22Rv1 (cell line): ENCODE measurements at regions not wholly inside any gene's neighbourhood (a gene's known extent, or its start where the extent isn't known, plus 50 kb on each side); places are given as distances from the start of the nearest gene placed in this dataset.

Experiments
- H3K27ac ChIP-seq: fragments of 450-650 bp; 2 replicates; pipeline ENCODE4 v1.5.1; 2017
- ZFX ChIP-seq: fragments of 450-650 bp; IDR thresholded peaks from 2 replicates; pipeline ENCODE4 v1.6.1; 2017; ENCODE audit warnings: antibody characterized with exemption, borderline replicate concordance
- TF ChIP-seq, protein P1 (sequence below): fragments of 450-650 bp; IDR thresholded peaks from 2 replicates; pipeline ENCODE4 v1.5.1; 2017; ENCODE audit warnings: mild to moderate bottlenecking

DNA sequence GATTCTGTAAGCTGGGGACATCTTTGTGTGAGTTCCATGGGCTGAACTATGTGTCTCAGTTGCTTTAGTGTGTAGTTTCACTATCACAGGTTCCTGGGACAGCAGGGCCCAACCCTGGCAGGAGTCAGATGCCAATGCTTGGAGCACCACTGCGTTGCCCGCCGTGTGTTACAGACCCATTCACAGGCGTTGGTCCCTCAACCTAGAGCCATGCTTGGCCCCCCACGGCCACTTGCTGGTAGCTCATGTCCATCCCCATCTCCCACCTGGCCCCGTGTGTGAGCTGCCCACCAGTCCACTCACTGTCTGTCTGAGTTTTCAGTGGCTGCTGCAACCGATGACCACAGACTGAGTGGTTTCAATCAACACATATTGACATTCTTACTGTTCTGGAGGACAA, 546.9 kb downstream of the TCERG1L start:
- TF ChIP-seq, protein P1, sequence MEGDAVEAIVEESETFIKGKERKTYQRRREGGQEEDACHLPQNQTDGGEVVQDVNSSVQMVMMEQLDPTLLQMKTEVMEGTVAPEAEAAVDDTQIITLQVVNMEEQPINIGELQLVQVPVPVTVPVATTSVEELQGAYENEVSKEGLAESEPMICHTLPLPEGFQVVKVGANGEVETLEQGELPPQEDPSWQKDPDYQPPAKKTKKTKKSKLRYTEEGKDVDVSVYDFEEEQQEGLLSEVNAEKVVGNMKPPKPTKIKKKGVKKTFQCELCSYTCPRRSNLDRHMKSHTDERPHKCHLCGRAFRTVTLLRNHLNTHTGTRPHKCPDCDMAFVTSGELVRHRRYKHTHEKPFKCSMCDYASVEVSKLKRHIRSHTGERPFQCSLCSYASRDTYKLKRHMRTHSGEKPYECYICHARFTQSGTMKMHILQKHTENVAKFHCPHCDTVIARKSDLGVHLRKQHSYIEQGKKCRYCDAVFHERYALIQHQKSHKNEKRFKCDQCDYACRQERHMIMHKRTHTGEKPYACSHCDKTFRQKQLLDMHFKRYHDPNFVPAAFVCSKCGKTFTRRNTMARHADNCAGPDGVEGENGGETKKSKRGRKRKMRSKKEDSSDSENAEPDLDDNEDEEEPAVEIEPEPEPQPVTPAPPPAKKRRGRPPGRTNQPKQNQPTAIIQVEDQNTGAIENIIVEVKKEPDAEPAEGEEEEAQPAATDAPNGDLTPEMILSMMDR, result no peak
- no peak for TF ChIP-seq ZFX

DNA sequence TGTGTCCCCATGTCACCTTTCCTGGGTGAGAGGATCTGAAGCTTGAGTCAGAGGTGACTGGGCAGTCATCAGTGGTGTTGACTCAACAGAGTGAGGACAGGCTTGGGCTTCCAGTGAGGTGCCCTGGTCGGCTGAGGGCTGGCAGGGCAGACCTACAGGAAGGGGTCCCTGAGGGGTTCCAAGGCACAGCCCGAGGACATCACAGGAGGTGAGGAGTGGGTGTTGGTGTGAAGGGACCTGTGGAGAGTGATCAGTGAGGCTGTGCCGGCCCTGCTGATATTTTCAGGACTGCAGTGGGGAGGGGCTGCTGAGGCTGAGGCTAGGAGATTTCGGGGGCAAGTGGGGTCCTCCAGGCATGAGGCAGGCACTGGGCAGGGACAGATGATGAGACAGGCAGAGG, 545.5 kb downstream of the TCERG1L start:
- TF ChIP-seq ZFX, result no peak
- TF ChIP-seq, protein P1, result no peak
- no peak overlapping the region for H3K27ac ChIP-seq

More for the DNA sequence above, 546.9 kb downstream of the TCERG1L start:
- H3K27ac ChIP-seq, result no peak overlapping the region

DNA sequence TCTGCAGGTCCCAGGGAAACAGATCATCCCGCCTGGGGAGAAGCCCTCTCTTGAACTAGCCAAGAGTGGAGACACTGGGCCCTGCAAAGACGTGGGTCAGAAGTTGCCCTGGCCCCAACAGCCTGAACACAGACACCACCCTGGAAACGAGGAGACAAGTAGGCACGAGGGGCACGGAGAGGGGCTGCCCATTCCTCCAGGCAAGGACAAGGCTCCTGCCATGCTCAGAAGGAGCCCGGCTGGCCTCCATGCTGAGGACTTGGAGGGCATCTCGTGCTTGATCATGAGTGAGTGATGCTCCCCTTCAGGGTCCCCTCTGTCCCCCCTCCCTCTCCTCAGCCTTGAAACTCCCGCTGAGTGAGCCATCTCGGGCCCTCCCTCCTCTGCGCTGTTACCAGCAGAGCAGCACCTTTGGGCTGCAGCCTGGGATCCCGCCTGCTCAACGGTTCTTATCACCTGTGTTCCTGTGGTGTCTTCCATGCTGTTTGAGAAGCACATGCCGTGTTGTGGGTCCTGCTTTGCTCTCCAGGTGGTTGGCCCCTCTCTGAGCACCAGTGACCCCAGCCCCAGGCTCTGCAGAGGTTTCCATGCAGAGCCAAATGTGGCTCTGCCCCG, 544.3 kb downstream of the TCERG1L start:
- TF ChIP-seq, protein P1, result no peak
- no peak for TF ChIP-seq ZFX
- no peak overlapping the region for H3K27ac ChIP-seq

DNA sequence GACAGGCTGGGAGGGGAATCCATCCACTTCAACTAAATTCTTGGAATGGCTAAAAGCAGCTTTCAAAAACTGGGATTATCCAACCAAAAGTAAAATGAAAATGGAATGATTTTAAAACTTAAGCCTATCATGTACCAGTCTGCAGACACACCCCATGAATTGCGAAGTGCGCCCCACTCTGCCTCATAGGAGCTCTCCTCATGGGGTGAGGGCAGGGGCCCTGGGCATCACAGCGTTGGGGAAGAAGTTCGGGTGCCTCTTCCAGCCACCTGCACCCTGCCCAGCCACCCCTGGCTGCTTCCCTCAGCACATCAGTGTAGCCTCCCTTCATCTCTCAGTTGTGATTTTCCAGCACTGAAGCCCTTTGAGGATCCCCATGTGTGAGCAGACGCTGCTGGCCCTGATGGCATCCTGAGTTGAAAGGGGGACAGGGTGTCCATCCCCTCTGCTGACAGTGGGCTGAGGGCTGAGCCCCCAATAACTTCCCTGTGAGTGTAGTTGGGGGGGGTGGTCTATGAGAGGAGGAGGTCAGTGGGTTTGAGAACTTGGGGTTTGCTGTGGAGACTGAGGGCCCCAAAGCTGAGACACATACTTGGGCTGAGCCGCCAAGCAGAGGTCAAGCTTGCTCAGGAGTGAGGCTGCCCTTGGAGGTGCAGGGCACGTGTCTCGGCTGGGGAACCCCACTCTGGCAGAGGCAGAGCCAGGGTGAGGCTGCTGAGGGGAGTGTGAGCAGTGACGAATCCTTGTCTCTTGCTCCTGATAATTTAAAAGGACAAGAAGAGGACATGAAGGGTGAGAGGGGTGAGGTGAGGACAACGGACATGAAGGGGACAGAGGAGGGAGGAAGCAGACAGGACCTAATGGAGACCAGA, 542.1 kb downstream of the TCERG1L start:
- TF ChIP-seq ZFX, result no peak
- TF ChIP-seq, protein P1, result no peak
- H3K27ac ChIP-seq, result no peak overlapping the region

DNA sequence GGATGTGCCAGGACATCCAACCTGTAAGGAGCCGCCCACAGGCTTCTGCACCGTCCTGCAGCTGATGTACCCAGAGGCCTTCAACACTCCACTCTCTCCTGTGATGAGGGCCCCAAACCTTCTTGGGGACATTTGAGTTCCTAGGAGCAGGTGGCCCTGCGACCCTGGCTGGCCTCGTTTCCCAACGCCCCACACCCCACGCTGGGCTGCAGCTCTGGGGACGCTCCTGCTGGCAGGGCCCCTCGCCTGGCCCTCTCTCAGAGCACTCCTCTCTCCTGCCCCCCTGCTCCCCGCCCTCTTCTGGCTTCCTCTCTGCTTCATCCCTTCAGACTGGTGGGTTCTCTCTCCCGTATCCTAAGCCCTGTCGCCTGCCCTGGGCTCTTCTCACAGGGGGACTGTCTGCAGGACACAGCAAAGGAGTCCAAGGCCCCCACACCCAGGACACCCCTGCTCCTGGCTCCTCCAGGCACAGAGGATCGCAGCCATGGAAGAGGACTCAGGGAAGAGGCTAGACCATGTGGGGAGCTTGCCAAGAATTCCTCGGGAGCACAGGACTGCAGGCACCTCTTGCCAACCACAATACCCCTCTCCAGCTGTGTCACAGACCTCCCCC, 541.4 kb downstream of the TCERG1L start:
- no peak overlapping the region for H3K27ac ChIP-seq

DNA sequence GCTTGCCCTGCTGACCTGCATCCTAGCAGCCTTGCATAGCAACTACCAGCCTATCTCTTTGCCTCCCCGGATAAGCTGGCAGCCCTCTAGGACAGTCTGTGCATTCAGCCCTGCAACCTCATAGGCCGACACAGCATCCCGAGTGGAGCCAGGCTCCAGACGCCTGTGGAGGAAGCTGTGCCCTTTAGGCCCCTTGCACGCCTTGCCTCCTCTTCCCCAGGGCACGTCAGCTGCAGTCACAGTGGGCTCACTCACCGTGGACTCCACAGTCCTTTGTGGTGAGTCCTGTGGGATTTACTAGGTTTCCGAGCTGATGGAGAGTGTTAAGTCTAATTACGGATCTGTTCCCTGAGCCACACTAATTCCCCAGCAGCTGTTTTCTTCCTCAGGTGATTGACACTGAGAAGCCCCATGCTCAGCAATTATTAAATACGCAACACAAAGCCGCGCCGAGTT, 540.0 kb downstream of the TCERG1L start:
- no peak overlapping the region for H3K27ac ChIP-seq
- TF ChIP-seq ZFX, result no peak
- TF ChIP-seq, protein P1, result no peak

More for the DNA sequence above, 541.4 kb downstream of the TCERG1L start:
- TF ChIP-seq, protein P1, result no peak
- no peak for TF ChIP-seq ZFX
